Globus pallidus (tissue), 1 donor: ENCODE measurements at regions not wholly inside any gene's neighbourhood (a gene's known extent, or its start where the extent isn't known, plus 50 kb on each side); places are given as distances from the start of the nearest gene placed in this dataset.
"Not testable (repeated sequence)": the region's sequence is repeated elsewhere in the genome, so short reads cannot be mapped to it uniquely, and the experiment has no call there.

Experiments
- DNase-seq: peaks from one replicate; pipeline ENCODE4 v3.0.0-alpha.2; 2015; ENCODE audit warnings: low spot score

GRCh38 chr20:50329981-50330503, 139.4 kb downstream of the CEBPB start:
- DNase-seq: no peak

DNA sequence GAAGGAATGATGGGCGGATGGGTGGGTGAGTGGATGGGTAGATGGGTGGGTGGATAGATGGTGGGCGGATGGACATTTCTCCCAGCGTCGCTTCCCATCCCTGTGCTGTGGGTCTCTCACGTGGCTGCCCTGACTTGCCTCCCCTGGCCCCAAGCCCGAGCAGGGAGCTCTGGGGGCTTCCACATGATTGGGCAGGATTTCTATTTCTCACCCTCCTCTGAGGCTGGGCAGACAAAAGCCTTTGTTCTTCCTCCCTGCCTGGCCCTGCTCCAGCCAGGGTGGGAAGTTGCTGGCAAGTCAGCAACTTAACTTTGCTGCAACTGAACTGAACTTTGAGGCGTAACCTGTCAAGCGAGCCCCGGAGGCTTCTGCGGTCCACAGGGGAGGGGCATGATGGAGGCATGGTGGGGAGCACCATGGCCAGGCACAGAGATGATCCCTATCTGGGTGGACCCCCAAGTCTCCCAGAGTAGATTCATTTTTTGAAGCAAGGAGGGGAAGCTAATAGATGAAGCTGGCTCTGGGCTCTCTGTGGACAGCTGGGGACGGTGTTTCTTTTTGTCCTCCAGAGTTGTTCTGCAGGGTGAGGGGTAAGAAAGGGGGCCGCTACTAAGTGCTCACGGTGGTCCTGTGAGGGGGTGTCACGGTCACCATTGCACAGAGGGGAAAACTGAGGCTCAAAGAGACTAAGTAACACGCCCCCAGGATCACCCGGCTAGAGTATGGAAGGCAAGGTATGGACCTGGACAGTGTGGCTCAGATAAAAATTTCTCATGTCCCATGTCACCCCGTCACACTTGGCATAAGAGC, 140.1 kb downstream of the CEBPB start:
- DNase-seq: no peak

GRCh38 chr20:50331469-50332363, 141.1 kb downstream of the CEBPB start:
- no peak for DNase-seq

- DNase-seq: no peak
Observed at GRCh38 chr20:50332491-50332980, 141.9 kb downstream of the CEBPB start.

DNA sequence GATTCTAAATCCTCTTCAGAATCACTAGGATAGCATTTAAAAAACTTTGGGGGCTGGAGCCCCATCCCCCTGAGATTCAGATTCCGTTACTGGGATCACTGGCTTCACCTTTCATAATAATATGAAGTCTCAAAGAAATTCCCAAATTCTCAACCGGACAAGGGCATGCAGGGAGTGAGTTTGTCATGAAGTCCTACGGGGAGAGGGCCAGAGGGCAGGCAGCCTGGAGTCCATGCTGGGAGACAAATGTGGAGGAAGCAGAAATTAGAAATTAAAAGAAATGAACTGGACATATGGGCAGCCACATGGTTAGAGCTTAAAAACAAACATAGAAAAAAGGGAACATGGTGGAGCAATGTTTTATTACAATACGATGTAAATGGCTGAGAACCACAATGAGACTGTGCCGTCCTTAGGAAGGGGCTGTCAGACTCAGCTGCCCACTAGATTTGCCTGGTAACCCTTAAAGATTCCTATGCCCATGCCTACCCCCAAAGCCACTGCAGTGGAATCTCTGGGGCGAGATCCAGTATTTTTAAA, 142.6 kb downstream of the CEBPB start:
- DNase-seq: no peak

- no peak for DNase-seq
Observed at GRCh38 chr20:50333812-50334211, 143.2 kb downstream of the CEBPB start.

- DNase-seq: not testable (repeated sequence)
Observed at GRCh38 chr20:50334512-50334911, 143.9 kb downstream of the CEBPB start.

GRCh38 chr20:50335105-50335504, 144.5 kb downstream of the CEBPB start:
- no peak for DNase-seq

- DNase-seq: no peak
Observed at GRCh38 chr20:50335866-50336265, 145.2 kb downstream of the CEBPB start.

GRCh38 chr20:50336661-50337060, 146.0 kb downstream of the CEBPB start:
- no peak for DNase-seq

- DNase-seq: no peak
Observed at GRCh38 chr20:50337521-50338466, 147.2 kb downstream of the CEBPB start.

GRCh38 chr20:50338479-50339391, 148.1 kb downstream of the CEBPB start:
- peak; percentile 39 for DNase-seq

DNA sequence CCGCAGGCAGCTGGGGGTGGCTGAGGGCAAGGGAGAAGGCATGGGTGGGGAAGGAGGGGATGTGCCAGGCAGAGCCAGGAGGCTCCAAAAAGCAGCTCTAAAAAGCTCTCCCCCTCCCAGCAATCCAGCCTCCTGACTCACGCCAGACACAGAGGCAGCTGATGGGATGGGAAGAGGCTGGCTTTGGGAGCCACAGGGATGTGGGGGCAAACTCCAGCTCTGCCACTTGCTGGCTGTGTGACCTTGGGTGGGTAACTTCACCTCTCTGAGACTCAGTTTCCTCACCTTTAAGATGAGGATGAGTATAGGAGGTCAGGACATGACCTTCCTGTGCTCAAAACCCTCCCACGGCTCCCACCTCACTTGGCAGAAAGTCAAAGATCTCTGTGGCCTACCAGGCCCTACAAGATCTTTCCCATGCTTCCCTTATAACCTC, 148.9 kb downstream of the CEBPB start:
- no peak for DNase-seq

DNA sequence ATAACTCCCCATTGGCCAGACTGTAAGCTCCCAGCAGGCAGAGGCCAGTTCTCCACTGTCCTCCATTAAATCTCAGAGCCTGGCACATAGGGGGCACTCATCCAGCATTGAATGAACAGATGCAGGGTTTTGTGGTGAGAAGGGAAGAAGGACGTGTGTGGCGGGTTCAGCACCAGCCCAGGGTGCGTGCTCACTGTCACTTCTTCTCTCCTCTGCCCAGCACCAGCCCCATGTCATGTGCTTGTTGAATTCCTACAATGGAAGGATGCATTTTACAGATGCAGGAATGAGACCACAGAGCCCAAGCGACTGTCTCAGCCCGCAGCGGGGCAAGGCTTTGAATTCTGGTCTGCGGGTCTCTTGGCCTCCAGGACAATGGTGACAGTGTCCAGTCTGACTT, 149.9 kb downstream of the CEBPB start:
- no peak for DNase-seq

DNA sequence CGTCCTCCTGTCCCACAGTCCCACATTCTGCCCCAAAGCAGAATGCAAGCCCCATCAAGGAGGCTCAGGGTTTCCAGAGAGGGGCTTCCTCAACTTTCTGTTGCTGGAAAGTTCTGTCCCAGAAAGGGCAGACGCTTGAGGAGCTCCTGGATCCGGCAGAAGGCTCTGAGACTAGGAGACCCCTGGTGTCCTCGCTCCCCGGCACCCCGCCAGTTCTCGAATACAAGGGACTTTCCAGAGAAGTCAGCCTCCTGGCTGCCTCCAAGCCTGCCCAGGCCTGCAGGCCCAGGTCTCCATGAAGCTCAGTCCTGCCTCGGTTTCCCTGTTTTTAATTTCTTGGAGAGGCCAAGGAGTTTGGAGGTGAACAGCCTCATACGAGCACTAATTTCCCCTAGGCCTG, 150.4 kb downstream of the CEBPB start:
- no peak for DNase-seq

- no peak for DNase-seq
Observed at GRCh38 chr20:50341880-50342637, 151.4 kb downstream of the CEBPB start.

- DNase-seq: no peak
Observed at GRCh38 chr20:50342638-50343102, 152.0 kb downstream of the CEBPB start.

- no peak for DNase-seq
Observed at GRCh38 chr20:50343125-50343489, 152.5 kb downstream of the CEBPB start.

DNA sequence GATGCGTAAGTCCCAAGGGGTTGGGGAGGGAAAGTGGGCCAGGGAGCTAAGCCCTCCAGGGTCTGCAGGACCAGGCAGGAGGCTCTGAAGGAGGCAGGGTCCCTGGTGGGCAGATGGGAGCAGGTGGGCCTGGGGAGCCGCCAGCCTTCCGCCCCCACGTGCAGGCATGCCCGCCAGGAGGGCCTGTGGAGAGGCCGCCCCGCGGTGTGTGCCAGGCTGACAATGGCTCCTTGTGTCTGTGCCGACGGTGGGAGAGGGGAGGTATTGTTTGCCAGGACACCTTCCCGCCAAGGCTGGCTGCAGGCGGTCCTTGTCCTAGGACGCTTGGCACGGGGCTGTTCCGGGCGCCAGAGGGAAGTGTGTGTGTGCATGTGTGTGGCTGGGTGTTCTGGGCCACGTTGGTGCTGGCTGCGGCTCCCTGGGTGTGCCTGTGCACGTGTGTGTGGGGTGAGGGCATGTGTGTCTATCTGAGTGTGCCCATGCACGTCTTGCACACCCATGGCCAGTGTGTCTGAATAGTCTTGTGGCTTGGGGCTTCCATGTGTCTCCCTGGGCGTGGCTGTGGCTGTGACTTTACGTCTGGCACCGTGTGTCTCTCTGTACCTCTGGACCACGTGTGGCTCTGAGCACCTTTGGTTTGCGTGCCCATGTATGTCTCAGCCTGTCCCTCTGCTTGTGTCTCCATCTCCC, 153.0 kb downstream of the CEBPB start:
- no peak for DNase-seq
